Mesenchymal stem cell (in vitro differentiated cells and primary cell): ENCODE measurements at regions not wholly inside any gene's neighbourhood (a gene's known extent, or its start where the extent isn't known, plus 50 kb on each side); places are given as distances from the start of the nearest gene placed in this dataset. TPM values are rescaled to one million over a fixed set of nuclear protein-coding genes. Genes with fewer than 3 reads are reported as not detected.

Experiments used
- DNase-seq: peaks from one replicate; pipeline ENCODE4 v3.0.0-alpha.2; 2013
- H2AFZ ChIP-seq: one replicate; pipeline ENCODE4 v1.6.1; 2013; ENCODE audit warnings: low read depth, mild to moderate bottlenecking, control low read depth, inconsistent platforms, low read length, moderate library complexity
- H2AK5ac ChIP-seq: 2 replicates; pipeline ENCODE4 v1.6.1; 2013; ENCODE audit warnings: low read length, moderate library complexity, mild to moderate bottlenecking, inconsistent platforms; ENCODE audit not compliant: severe bottlenecking
- H2BK120ac ChIP-seq: one replicate; pipeline ENCODE4 v1.6.1; 2013; ENCODE audit warnings: low read depth, mild to moderate bottlenecking, inconsistent platforms, low read length, moderate library complexity
- H2BK12ac ChIP-seq, 2 experiments: one replicate each; pipeline ENCODE4 v1.6.1; 2013; ENCODE audit warnings: inconsistent platforms in 2 of 2, low read length in 2 of 2, mild to moderate bottlenecking in 2 of 2, moderate library complexity in 2 of 2, control low read depth in 1 of 2
- H2BK15ac ChIP-seq: one replicate; pipeline ENCODE4 v1.6.1; 2013; ENCODE audit warnings: mild to moderate bottlenecking, low read depth, inconsistent platforms; ENCODE audit not compliant: poor library complexity, severe bottlenecking
- H2BK5ac ChIP-seq: 2 replicates; pipeline ENCODE4 v1.6.1; 2013; ENCODE audit warnings: low read depth, mild to moderate bottlenecking, low read length, control low read depth, inconsistent platforms; ENCODE audit not compliant: poor library complexity, severe bottlenecking
- H3K14ac ChIP-seq, 2 experiments: one replicate each; pipeline ENCODE4 v1.6.1; 2013; ENCODE audit warnings: inconsistent platforms in 2 of 2, low read length in 2 of 2, control low read depth in 1 of 2, mild to moderate bottlenecking in 1 of 2, moderate library complexity in 1 of 2
- H3K18ac ChIP-seq, 2 experiments: one replicate each; pipeline ENCODE4 v1.6.1; 2013; ENCODE audit warnings: inconsistent platforms in 2 of 2, low read length in 2 of 2, control low read depth in 1 of 2, low read depth in 1 of 2, mild to moderate bottlenecking in 1 of 2
- H3K23ac ChIP-seq, 2 experiments: one replicate each; pipeline ENCODE4 v1.6.1; 2013; ENCODE audit warnings: inconsistent platforms in 2 of 2, low read length in 2 of 2, mild to moderate bottlenecking in 2 of 2, moderate library complexity in 2 of 2, control low read depth in 1 of 2
- H3K27ac ChIP-seq: 2 replicates; pipeline ENCODE4 v1.5.1; 2013; ENCODE audit warnings: mild to moderate bottlenecking, moderate library complexity, low read length, control low read depth, inconsistent platforms; ENCODE audit not compliant: poor library complexity, severe bottlenecking
- H3K27me3 ChIP-seq, 2 experiments: 2 replicates each; pipeline versions ENCODE4 v1.6.1 to v1.7.0; 2013; ENCODE audit warnings: low read length in 2 of 2, mild to moderate bottlenecking in 2 of 2, moderate library complexity in 2 of 2, control low read depth in 1 of 2, inconsistent platforms in 1 of 2; ENCODE audit not compliant: control insufficient read depth in 1 of 2, insufficient read depth in 1 of 2
- H3K36me3 ChIP-seq, 2 experiments: 2 replicates each; pipeline versions ENCODE4 v1.6.1 to v1.7.0; 2013; ENCODE audit warnings: low read length in 2 of 2, control low read depth in 1 of 2, inconsistent platforms in 1 of 2, low read depth in 1 of 2, mild to moderate bottlenecking in 1 of 2; ENCODE audit not compliant: insufficient read depth in 2 of 2, control insufficient read depth in 1 of 2
- H3K4ac ChIP-seq, 2 experiments: one replicate each; pipeline ENCODE4 v1.6.1; 2013; ENCODE audit warnings: inconsistent platforms in 2 of 2, low read length in 2 of 2, mild to moderate bottlenecking in 2 of 2, moderate library complexity in 2 of 2, control low read depth in 1 of 2, low read depth in 1 of 2
- H3K4me1 ChIP-seq: 2 replicates; pipeline ENCODE4 v1.6.1; 2013; ENCODE audit warnings: low read depth, low read length, control low read depth; ENCODE audit not compliant: control insufficient read depth, insufficient read depth
- H3K4me2 ChIP-seq: 2 replicates; pipeline ENCODE4 v1.6.1; 2013; ENCODE audit warnings: low read length, mild to moderate bottlenecking, inconsistent platforms; ENCODE audit not compliant: poor library complexity, severe bottlenecking
- H3K4me3 ChIP-seq, 2 experiments: 2 replicates each; pipeline versions ENCODE4 v1.5.1 to v1.7.0; 2013; ENCODE audit warnings: low read length in 2 of 2, mild to moderate bottlenecking in 2 of 2, control low read depth in 1 of 2, low read depth in 1 of 2; ENCODE audit not compliant: insufficient read depth in 1 of 2
- H3K79me1 ChIP-seq: replicated peaks from 2 replicates; pipeline ENCODE4 v1.6.1; 2013; ENCODE audit warnings: mild to moderate bottlenecking, control low read depth, low read length, inconsistent platforms; ENCODE audit not compliant: poor library complexity, severe bottlenecking
- H3K9ac ChIP-seq: 2 replicates; pipeline ENCODE4 v1.7.0; 2013; ENCODE audit warnings: mild to moderate bottlenecking, low read length, moderate library complexity
- H3K9me3 ChIP-seq: 2 replicates; pipeline ENCODE4 v1.7.0; 2013; ENCODE audit warnings: mild to moderate bottlenecking, low read length; ENCODE audit not compliant: control insufficient read depth
- H4K8ac ChIP-seq: one replicate; pipeline ENCODE4 v1.6.1; 2013; ENCODE audit warnings: inconsistent platforms, mild to moderate bottlenecking, low read length, moderate library complexity
- H4K91ac ChIP-seq: one replicate; pipeline ENCODE4 v1.6.1; 2013; ENCODE audit warnings: mild to moderate bottlenecking, low read length, inconsistent platforms
- WGBS: methylation state at CpG from one replicate; pipeline ENCODE4 v1.1.7; 2013; ENCODE audit warnings: mixed read lengths; 5-methylcytosine and 5-hydroxymethylcytosine counted together
- small RNA-seq: library from polyadenylated mRNA; stranded (forward); fragments of <200 nt; extraction: miRNeasy Mini kit (QIAGEN cat#:217004); gene quantifications from one replicate; pipeline ENCODE3, GENCODE V24; 2013; ENCODE audit warnings: low read depth

GRCh38 chr13:51009597-51009996 lies 100.0 kb downstream of the RNASEH2B start:
- Histone ChIP-seq H3K14ac (no peak overlapping the region), H3K27ac (no peak overlapping the region), H3K23ac (no peak overlapping the region), H3K4me3 (no peak overlapping the region), H4K8ac (no peak overlapping the region), H3K18ac (no peak overlapping the region), H2BK12ac (no peak overlapping the region), H2AK5ac (no peak overlapping the region), H2AFZ (no peak overlapping the region), H3K9ac (no peak overlapping the region), H3K4me1 (peaks cover 2% of the 10 kb centered on the region), H2BK5ac (no peak overlapping the region), H2BK15ac (no peak overlapping the region), H2BK120ac (no peak overlapping the region), H3K4me2 (no peak overlapping the region), H3K27me3 (peaks cover 2 to 31% of the 10 kb centered on the region in 2 experiments), H3K4ac (no peak overlapping the region), H3K79me1 (no peaks in the 10 kb centered on the region), H4K91ac (no peak overlapping the region), H3K9me3 (peaks cover 13% of the 10 kb centered on the region), H3K36me3 (no peaks in the 10 kb centered on the region)
- no CpG with 5 or more reads among the region's 1 CpG for WGBS
- no peak for DNase-seq

- no peaks in the 10 kb centered on the region for H3K79me1 ChIP-seq
- H4K8ac ChIP-seq = no peak overlapping the region
- no peak for DNase-seq
- 60% methylated on average over 3 of the region's 3 CpGs for WGBS
- no peaks in the 10 kb centered on the region for H3K9me3 ChIP-seq
- H2BK120ac ChIP-seq = no peak overlapping the region
- H2BK15ac ChIP-seq = no peak overlapping the region
- no peak overlapping the region for H2BK12ac ChIP-seq
- no peak overlapping the region for H3K4ac ChIP-seq
- peaks cover 26 to 50% of the 10 kb centered on the region in 2 experiments for H3K27me3 ChIP-seq
- H3K18ac ChIP-seq = no peak overlapping the region
- H2BK5ac ChIP-seq = no peak overlapping the region
- H3K14ac ChIP-seq = no peak overlapping the region
- H3K4me3 ChIP-seq = peak overlapping the region in 1 of 2 experiments; percentile 33
- H3K4me1 ChIP-seq = peaks cover 2% of the 10 kb centered on the region
- peak overlapping the region; percentile 64 for H3K9ac ChIP-seq
- no peak overlapping the region for H3K27ac ChIP-seq
- no peak overlapping the region for H4K91ac ChIP-seq
- H2AFZ ChIP-seq = no peak overlapping the region
- peak overlapping the region in 1 of 2 experiments; percentile 23 for H3K23ac ChIP-seq
- H2AK5ac ChIP-seq = no peak overlapping the region
- H3K36me3 ChIP-seq = no peaks in the 10 kb centered on the region
- no peak overlapping the region for H3K4me2 ChIP-seq
Measured at GRCh38 chr13:51007216-51007615, 97.6 kb downstream of the RNASEH2B start.

- no peak overlapping the region for H2BK15ac ChIP-seq
- no peak overlapping the region for H2BK5ac ChIP-seq
- no peak for DNase-seq
- peak overlapping the region; percentile 64 for H3K9ac ChIP-seq
- H3K18ac ChIP-seq = no peak overlapping the region
- H3K4me2 ChIP-seq = no peak overlapping the region
- H2BK12ac ChIP-seq = no peak overlapping the region
- H3K79me1 ChIP-seq = no peaks in the 10 kb centered on the region
- peak overlapping the region in 1 of 2 experiments; percentile 49 for H3K4me3 ChIP-seq
- no peak overlapping the region for H2AK5ac ChIP-seq
- WGBS = 87% methylated on average over 7 of the region's 7 CpGs
- peaks cover 31 to 50% of the 10 kb centered on the region in 2 experiments for H3K27me3 ChIP-seq
- no peak overlapping the region for H2BK120ac ChIP-seq
- H4K91ac ChIP-seq = no peak overlapping the region
- no peak overlapping the region for H4K8ac ChIP-seq
- peaks cover 2% of the 10 kb centered on the region for H3K4me1 ChIP-seq
- no peak overlapping the region for H3K23ac ChIP-seq
- H3K9me3 ChIP-seq = no peaks in the 10 kb centered on the region
- H3K27ac ChIP-seq = no peak overlapping the region
- no peak overlapping the region for H3K14ac ChIP-seq
- no peak overlapping the region for H2AFZ ChIP-seq
- H3K4ac ChIP-seq = no peak overlapping the region
- no peaks in the 10 kb centered on the region for H3K36me3 ChIP-seq
Measured at GRCh38 chr13:51006067-51006845, 96.7 kb downstream of the RNASEH2B start.

Small RNA genes lying in the stretch of these regions (small RNA-seq; reads per million reads assigned to genes)
- gene RNA5SP29 = not detected
